Activated naive CD4-positive, alpha-beta T cell treated with anti-CD3 and anti-CD28 coated beads, Interleukin-2, amount 10 ng/mL, durations not matched to agents 7 days and 5 days (primary cell): ENCODE measurements at regions not wholly inside any gene's neighbourhood (a gene's known extent, or its start where the extent isn't known, plus 50 kb on each side); places are given as distances from the start of the nearest gene placed in this dataset.
A peak's percentile ranks its signal among the peaks of the same experiment; 100 is the strongest.
"Not testable (repeated sequence)": the region's sequence is repeated elsewhere in the genome, so short reads cannot be mapped to it uniquely, and the experiment has no call there.

Experiments used
- CTCF ChIA-PET: fragments of 350-600 bp; sonication (Branson Sonifier 250); formaldehyde crosslinking; loops from one replicate; lab custom pipeline; 2021; ENCODE audit warnings: antibody characterized with exemption; lab: Charles Lee
- DNase-seq: peaks from one replicate; pipeline ENCODE4 v3.0.0-alpha.2; 2020
- H3K27ac Mint-ChIP-seq: one replicate; pipeline ENCODE4 v1.8.0; 2021; ENCODE audit warnings: mild to moderate bottlenecking, moderate library complexity, mixed read lengths
- H3K27me3 Mint-ChIP-seq: one replicate; pipeline ENCODE4 v1.8.0; 2021; ENCODE audit warnings: mild to moderate bottlenecking, mixed read lengths
- H3K36me3 Mint-ChIP-seq: one replicate; pipeline ENCODE4 v1.8.0; 2021; ENCODE audit warnings: mixed read lengths
- H3K4me1 Mint-ChIP-seq: one replicate; pipeline ENCODE4 v1.8.0; 2021; ENCODE audit warnings: mixed read lengths
- H3K4me3 Mint-ChIP-seq: one replicate; pipeline ENCODE4 v1.8.0; 2021; ENCODE audit warnings: mild to moderate bottlenecking, moderate library complexity, mixed read lengths
- H3K9me3 Mint-ChIP-seq: one replicate; pipeline ENCODE4 v1.8.0; 2021; ENCODE audit warnings: mixed read lengths

DNA sequence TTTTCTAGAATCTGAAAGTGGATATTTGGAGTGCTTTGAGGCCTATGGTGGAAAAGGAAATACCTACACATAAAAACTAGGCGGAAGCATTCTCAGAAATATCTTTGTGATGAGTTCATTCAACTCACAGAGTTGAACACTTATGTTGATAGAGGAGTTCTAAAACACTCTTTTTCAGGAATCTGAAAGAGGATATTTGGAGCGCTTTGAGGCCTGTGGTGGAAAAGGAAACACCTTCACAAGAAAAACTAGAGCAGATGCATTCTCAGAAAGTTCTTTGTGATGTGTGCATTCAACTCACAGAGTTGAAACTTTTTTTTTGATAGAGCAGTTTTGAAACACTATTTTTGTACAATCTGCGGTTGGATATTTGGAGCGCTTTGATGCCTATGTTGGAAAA lies 1250.0 kb upstream of the DEFB115 start:
- H3K27ac Mint-ChIP-seq, H3K4me1 Mint-ChIP-seq, CTCF ChIA-PET, H3K9me3 Mint-ChIP-seq, H3K36me3 Mint-ChIP-seq, H3K4me3 Mint-ChIP-seq, H3K27me3 Mint-ChIP-seq: not testable (repeated sequence)
- peak; percentile 8 for DNase-seq
